ENCODE measurements at regions not wholly inside any gene's neighbourhood (a gene's known extent, or its start where the extent isn't known, plus 50 kb on each side); places are given as distances from the start of the nearest gene placed in this dataset.

DNA sequence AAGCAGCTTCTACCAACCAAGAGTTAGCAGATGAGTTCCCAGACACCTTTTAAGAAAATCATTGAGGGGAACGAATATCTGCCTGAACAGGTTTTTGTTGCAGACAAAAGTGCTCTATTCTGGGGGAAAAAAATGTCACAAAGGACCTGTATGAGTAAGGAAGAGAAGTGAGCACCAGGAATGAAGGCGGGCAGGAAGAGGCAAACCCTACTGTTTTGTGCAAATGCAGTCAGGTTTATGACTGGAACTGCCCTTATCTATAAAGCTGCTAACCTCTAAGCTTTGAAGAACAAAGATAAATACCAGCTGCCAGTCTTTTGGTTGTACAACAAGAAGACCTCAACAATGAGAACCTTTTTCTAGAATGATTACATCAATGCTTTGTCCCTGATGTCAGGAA, 292.4 kb upstream of the SP4 start:
- no peaks in the 10 kb centered on the region for H3K4me1 Mint-ChIP-seq
- Histone ChIP-seq H3K4me3 (no peak overlapping the region), H3K79me2 (ENCODE audit: low read depth) (no peaks in the 10 kb centered on the region), H3F3A (ENCODE audit: low read depth) (no peaks in the 10 kb centered on the region), H3K9me3 (ENCODE audit: low read depth) (no peaks in the 10 kb centered on the region), H4K20me1 (ENCODE audit: low read depth) (no peaks in the 10 kb centered on the region), H3K4me1 (no peaks in the 10 kb centered on the region), H2AFZ (replicated peaks) (no peak overlapping the region), H3K4me2 (no peak overlapping the region), H3K9ac (no peak overlapping the region), H3K27ac (no peak overlapping the region), H3K27me3 (no peaks in the 10 kb centered on the region), H3K36me3 (no peaks in the 10 kb centered on the region)
- TF ChIP-seq EZH2 (IDR thresholded peaks at IDR 0.05), result no peak
- TF ChIP-seq CTCF (IDR thresholded peaks at IDR 0.05), result no peak
- TF ChIP-seq EZH2phosphoT487 (IDR thresholded peaks at IDR 0.05), result no peak
- no peaks in the 10 kb centered on the region for H3K36me3 Mint-ChIP-seq
- H3K4me3 Mint-ChIP-seq, result no peak overlapping the region
- no peak for DNase-seq (ENCODE audit: low spot score)
- H3K27me3 Mint-ChIP-seq (ENCODE audit: insufficient read depth, low read depth), result no peaks in the 10 kb centered on the region
- no peak overlapping the region for H3K27ac Mint-ChIP-seq
- H3K9me3 Mint-ChIP-seq, result peaks cover 20% of the 10 kb centered on the region

- peaks cover 15% of the 10 kb centered on the region for H3K4me1 ChIP-seq
- H3K27me3 ChIP-seq, result no peaks in the 10 kb centered on the region
- Mint-ChIP-seq H3K27ac (no peak overlapping the region), H3K9me3 (peaks cover 20% of the 10 kb centered on the region), H3K27me3 (ENCODE audit: insufficient read depth, low read depth) (no peaks in the 10 kb centered on the region), H3K36me3 (no peaks in the 10 kb centered on the region), H3K4me3 (no peak overlapping the region), H3K4me1 (peaks cover 4% of the 10 kb centered on the region)
- no peak overlapping the region for H3K4me3 ChIP-seq
- no peaks in the 10 kb centered on the region for H4K20me1 ChIP-seq (ENCODE audit: low read depth)
- TF ChIP-seq EZH2 (IDR thresholded peaks at IDR 0.05) (no peak), EZH2phosphoT487 (IDR thresholded peaks at IDR 0.05) (no peak), CTCF (IDR thresholded peaks at IDR 0.05) (no peak)
- no peaks in the 10 kb centered on the region for H3K79me2 ChIP-seq (ENCODE audit: low read depth)
- no peaks in the 10 kb centered on the region for H3K9me3 ChIP-seq (ENCODE audit: low read depth)
- no peaks in the 10 kb centered on the region for H3F3A ChIP-seq (ENCODE audit: low read depth)
- H3K9ac ChIP-seq, result no peak overlapping the region
- no peak overlapping the region for H3K27ac ChIP-seq
- no peak overlapping the region for H2AFZ ChIP-seq (replicated peaks)
- no peaks in the 10 kb centered on the region for H3K36me3 ChIP-seq
- DNase-seq (ENCODE audit: low spot score), result no peak
- no peak overlapping the region for H3K4me2 ChIP-seq
These were observed 290.2 kb upstream of the SP4 start for GRCh38 chr7:21137640-21138039.

- Mint-ChIP-seq H3K4me1 (peaks cover 6% of the 10 kb centered on the region), H3K36me3 (no peaks in the 10 kb centered on the region), H3K9me3 (peaks cover 11% of the 10 kb centered on the region), H3K4me3 (no peak overlapping the region), H3K27me3 (ENCODE audit: insufficient read depth, low read depth) (no peaks in the 10 kb centered on the region), H3K27ac (no peak overlapping the region)
- H3K9me3 ChIP-seq (ENCODE audit: low read depth), result no peaks in the 10 kb centered on the region
- no peaks in the 10 kb centered on the region for H3K36me3 ChIP-seq
- no peak overlapping the region for H3K4me3 ChIP-seq
- H3K4me2 ChIP-seq, result no peak overlapping the region
- no peaks in the 10 kb centered on the region for H4K20me1 ChIP-seq (ENCODE audit: low read depth)
- DNase-seq (ENCODE audit: low spot score), result no peak
- H3K27ac ChIP-seq, result no peak overlapping the region
- no peaks in the 10 kb centered on the region for H3K79me2 ChIP-seq (ENCODE audit: low read depth)
- peaks cover 4% of the 10 kb centered on the region for H3F3A ChIP-seq (ENCODE audit: low read depth)
- H2AFZ ChIP-seq (replicated peaks), result no peak overlapping the region
- TF ChIP-seq EZH2 (IDR thresholded peaks at IDR 0.05) (no peak), CTCF (IDR thresholded peaks at IDR 0.05) (no peak)
- peaks cover 19% of the 10 kb centered on the region for H3K4me1 ChIP-seq
- H3K9ac ChIP-seq, result no peak overlapping the region
- no peaks in the 10 kb centered on the region for H3K27me3 ChIP-seq
These were observed 287.3 kb upstream of the SP4 start for GRCh38 chr7:21140622-21141021.

DNA sequence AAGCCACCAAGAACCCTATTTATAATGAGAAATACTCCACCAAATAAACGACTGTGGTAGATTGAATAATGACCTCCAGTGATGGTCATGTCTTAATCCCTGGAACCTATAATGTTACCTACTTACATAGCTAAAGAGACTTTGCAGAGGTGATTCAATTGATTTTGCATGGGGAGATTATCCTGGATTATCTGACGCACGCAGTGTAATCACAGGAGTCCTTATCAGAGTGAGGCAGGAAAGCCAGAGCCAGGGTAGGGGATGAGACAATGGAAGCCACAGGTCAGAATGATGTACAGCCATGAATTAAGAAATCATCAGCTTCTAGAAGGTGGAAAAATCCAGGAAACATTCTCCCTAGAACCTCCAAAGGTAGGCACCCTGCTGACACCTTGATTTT, 286.4 kb upstream of the SP4 start:
- peaks cover 9% of the 10 kb centered on the region for H3K4me1 Mint-ChIP-seq
- Histone ChIP-seq H3K4me2 (peak overlapping the region; percentile 0), H3K36me3 (no peaks in the 10 kb centered on the region), H3K9me3 (ENCODE audit: low read depth) (no peaks in the 10 kb centered on the region), H4K20me1 (ENCODE audit: low read depth) (no peaks in the 10 kb centered on the region), H3F3A (ENCODE audit: low read depth) (peaks cover 4% of the 10 kb centered on the region), H3K4me1 (peaks cover 20% of the 10 kb centered on the region), H3K9ac (no peak overlapping the region), H3K27ac (no peak overlapping the region), H2AFZ (replicated peaks) (no peak overlapping the region), H3K4me3 (no peak overlapping the region), H3K27me3 (no peaks in the 10 kb centered on the region), H3K79me2 (ENCODE audit: low read depth) (no peaks in the 10 kb centered on the region)
- no peak overlapping the region for H3K27ac Mint-ChIP-seq
- peak; percentile 43 for DNase-seq (ENCODE audit: low spot score)
- no peak overlapping the region for H3K4me3 Mint-ChIP-seq
- no peaks in the 10 kb centered on the region for H3K36me3 Mint-ChIP-seq
- H3K9me3 Mint-ChIP-seq, result peaks cover 4% of the 10 kb centered on the region
- H3K27me3 Mint-ChIP-seq (ENCODE audit: insufficient read depth, low read depth), result no peaks in the 10 kb centered on the region
- TF ChIP-seq EZH2phosphoT487 (IDR thresholded peaks at IDR 0.05) (no peak), CTCF (IDR thresholded peaks at IDR 0.05) (no peak), EZH2 (IDR thresholded peaks at IDR 0.05) (no peak)

Measured in neural progenitor cell (in vitro differentiated cells).